HG02973 (cell line): ENCODE measurements at regions not wholly inside any gene's neighbourhood (a gene's known extent, or its start where the extent isn't known, plus 50 kb on each side); places are given as distances from the start of the nearest gene placed in this dataset.

Source experiments
- ATAC-seq: cut with Tn5 transposase; IDR thresholded peaks from one replicate; pipeline ENCODE4 v1.9.1; 2021; ENCODE audit warnings: moderate library complexity; ENCODE audit not compliant: unreplicated experiment

- no peak for ATAC-seq
Observed at GRCh38 chr11:16685914-16686313, 52.5 kb upstream of the C11orf58 start.

- ATAC-seq, result no peak
Observed at GRCh38 chr11:16678466-16679116, 59.9 kb upstream of the C11orf58 start.

- ATAC-seq, result no peak
Observed at GRCh38 chr11:16669799-16670415, 68.5 kb upstream of the C11orf58 start.

GRCh38 chr11:16632295-16633200 lies 105.9 kb upstream of the C11orf58 start:
- ATAC-seq, result no peak

GRCh38 chr11:16630651-16631050 lies 107.8 kb upstream of the C11orf58 start:
- ATAC-seq, result no peak

GRCh38 chr11:16618431-16618830 lies 120.0 kb upstream of the C11orf58 start:
- ATAC-seq, result no peak

- no peak for ATAC-seq
Observed at GRCh38 chr11:16615480-16615879, 123.0 kb upstream of the C11orf58 start.

GRCh38 chr11:16613512-16614381 lies 124.7 kb upstream of the C11orf58 start:
- peak; percentile 99 for ATAC-seq

- ATAC-seq, result no peak
Observed at GRCh38 chr11:16613262-16613511, 125.3 kb upstream of the C11orf58 start.

GRCh38 chr11:16612566-16613261 lies 125.7 kb upstream of the C11orf58 start:
- no peak for ATAC-seq

- ATAC-seq, result no peak
Observed at GRCh38 chr11:16611926-16612565, 126.4 kb upstream of the C11orf58 start.

GRCh38 chr11:16611401-16611921 lies 127.0 kb upstream of the C11orf58 start:
- no peak for ATAC-seq

GRCh38 chr11:16610738-16611388 lies 127.6 kb upstream of the C11orf58 start:
- ATAC-seq, result no peak

- no peak for ATAC-seq
Observed at GRCh38 chr11:16610213-16610737, 128.2 kb upstream of the C11orf58 start.

- ATAC-seq, result no peak
Observed at GRCh38 chr11:16609769-16610168, 128.7 kb upstream of the C11orf58 start.

GRCh38 chr11:16607675-16608644 lies 130.5 kb upstream of the C11orf58 start:
- no peak for ATAC-seq

- no peak for ATAC-seq
Observed at GRCh38 chr11:16606784-16607674, 131.4 kb upstream of the C11orf58 start.
